GM12878 (cell line): ENCODE measurements at regions not wholly inside any gene's neighbourhood (a gene's known extent, or its start where the extent isn't known, plus 50 kb on each side); places are given as distances from the start of the nearest gene placed in this dataset.

Experiments
- ATAC-seq: fragments of 200-7000 bp; cut with Tn5 transposase; 3 replicates; pipeline ENCODE4 v1.9.1; 2020; ENCODE audit warnings: mild to moderate bottlenecking, moderate library complexity
- BruUV-seq: library from RNA; stranded (reverse); fragments of 400-500 nt; replicated peaks from 2 replicates; lab custom pipeline; 2021; lab: Mats Ljungman, UMichigan
- CTCF ChIA-PET: fragments of 300-600 bp; sonication (Branson Sonifier 250); formaldehyde crosslinking; extraction: SDS; loops from one replicate; lab custom pipeline; 2021; ENCODE audit warnings: inconsistent platforms; lab: Yijun Ruan, JAX
- POLR2A ChIA-PET: fragments of 350-600 bp; formaldehyde crosslinking; extraction: SDS; loops from one replicate; lab custom pipeline; 2021; ENCODE audit warnings: inconsistent platforms; lab: Charles Lee
- RAD21 ChIA-PET: fragments of 300-600 bp; sonication (Branson Sonifier 250); formaldehyde crosslinking; loops from one replicate; lab custom pipeline; 2023; ENCODE audit warnings: antibody characterized with exemption; ENCODE audit not compliant: unreplicated experiment; lab: Charles Lee
- SMC1A ChIA-PET: fragments of 300-600 bp; sonication (Branson Sonifier 250); formaldehyde crosslinking; loops from one replicate; lab custom pipeline; 2023; ENCODE audit not compliant: unreplicated experiment, uncharacterized antibody; lab: Charles Lee
- DNase-seq: peaks from one replicate; pipeline ENCODE4 v3.0.0-alpha.2; 2011; ENCODE audit warnings: low read depth, low spot score
- FAIRE-seq: peaks from 3 replicates; lab custom pipeline; 2011; peaks lifted over from hg19 to GRCh38; lab: Jason Lieb, UNC
- H2AFZ ChIP-seq: 2 replicates; pipeline ENCODE4 v1.6.0; 2011; ENCODE audit warnings: low read depth, low read length, control low read depth; ENCODE audit not compliant: control insufficient read depth
- H3K27ac ChIP-seq: 2 replicates; pipeline ENCODE4 v1.5.1; 2011; ENCODE audit warnings: control low read depth; ENCODE audit not compliant: control insufficient read depth, insufficient read depth
- H3K27me3 ChIP-seq, 2 experiments: replicated peaks in 1 of 2; 2 replicates each; pipeline versions ENCODE4 v1.6.0 to v1.6.1; 2011; ENCODE audit warnings: low read length in 1 of 2; ENCODE audit not compliant: control insufficient read depth in 2 of 2, insufficient read depth in 2 of 2
- H3K36me3 ChIP-seq, 2 experiments: 2 replicates each; pipeline ENCODE4 v1.5.1; 2011; ENCODE audit warnings: low read length in 1 of 2; ENCODE audit not compliant: control insufficient read depth in 2 of 2, insufficient read depth in 2 of 2
- H3K4me1 ChIP-seq: 2 replicates; pipeline ENCODE4 v1.6.1; 2011; ENCODE audit warnings: mild to moderate bottlenecking, low read length, moderate library complexity, mixed read lengths; ENCODE audit not compliant: control insufficient read depth, insufficient read depth
- H3K4me2 ChIP-seq: 2 replicates; pipeline ENCODE4 v1.6.0; 2011; ENCODE audit warnings: control low read depth; ENCODE audit not compliant: control insufficient read depth, insufficient read depth
- H3K4me3 ChIP-seq: fragments of 200-600 bp; sonication (generic); 2 replicates; pipeline ENCODE4 v1.5.1; 2016
- H3K79me2 ChIP-seq: 2 replicates; pipeline ENCODE4 v1.6.0; 2011; ENCODE audit warnings: low read length; ENCODE audit not compliant: control insufficient read depth, insufficient read depth
- H3K9ac ChIP-seq: 2 replicates; pipeline ENCODE4 v1.8.0; 2011; ENCODE audit warnings: low read length, control low read depth, mixed read lengths; ENCODE audit not compliant: control insufficient read depth, insufficient read depth
- H3K9me3 ChIP-seq: replicated peaks from 3 replicates; pipeline ENCODE4 v1.5.1; 2011; ENCODE audit warnings: mild to moderate bottlenecking, low read length; ENCODE audit not compliant: control insufficient read depth, insufficient read depth
- H4K20me1 ChIP-seq: 2 replicates; pipeline ENCODE4 v1.6.0; 2011; ENCODE audit not compliant: control insufficient read depth, insufficient read depth
- CHD4 ChIP-seq: fragments of 200-600 bp; sonication (generic); IDR thresholded peaks from 2 replicates; pipeline ENCODE4 v1.6.1; 2016; ENCODE audit warnings: mild to moderate bottlenecking
- CREB1 ChIP-seq: IDR thresholded peaks from 2 replicates; pipeline ENCODE4 v1.6.1; 2012; ENCODE audit warnings: low read depth, mild to moderate bottlenecking, inconsistent platforms
- DPF2 ChIP-seq: fragments of 450-650 bp; IDR thresholded peaks from 2 replicates; pipeline ENCODE4 v1.6.1; 2017; ENCODE audit warnings: mild to moderate bottlenecking
- FOXM1 ChIP-seq: IDR thresholded peaks from 2 replicates; pipeline ENCODE4 v1.6.1; 2012; ENCODE audit warnings: low read depth, mild to moderate bottlenecking, inconsistent platforms, low read length, moderate library complexity
- GABPA ChIP-seq: IDR thresholded peaks from 2 replicates; pipeline ENCODE4 v1.6.1; 2014; ENCODE audit warnings: antibody characterized with exemption, low read depth, mild to moderate bottlenecking, inconsistent platforms
- GATAD2B ChIP-seq: fragments of 450-650 bp; conservative IDR thresholded peaks from 2 replicates; pipeline ENCODE4 v1.6.1; 2017; ENCODE audit warnings: low read depth, mild to moderate bottlenecking, moderate library complexity
- HCFC1 ChIP-seq: fragments of 150-350 bp; IDR thresholded peaks from 2 replicates; pipeline ENCODE4 v1.6.1; 2014; ENCODE audit warnings: low read length
- JUND ChIP-seq: IDR thresholded peaks from 2 replicates; pipeline ENCODE4 v1.6.1; 2012; ENCODE audit warnings: low read depth, mild to moderate bottlenecking, low read length, improper control_type of control experiment, moderate library complexity
- MEF2A ChIP-seq: IDR thresholded peaks from 2 replicates; pipeline ENCODE4 v1.6.1; 2011; ENCODE audit warnings: low read depth, mild to moderate bottlenecking, low read length, moderate library complexity; ENCODE audit not compliant: insufficient read depth
- MLLT1 ChIP-seq: fragments of 450-650 bp; IDR thresholded peaks from 2 replicates; pipeline ENCODE4 v1.6.1; 2016; ENCODE audit warnings: mild to moderate bottlenecking
- MYB ChIP-seq: fragments of 150-350 bp; IDR thresholded peaks from 2 replicates; pipeline ENCODE4 v1.6.1; 2014; ENCODE audit warnings: mild to moderate bottlenecking, low read depth, low read length, borderline replicate concordance
- POU2F2 ChIP-seq: IDR thresholded peaks from 3 replicates; pipeline ENCODE4 v1.6.1; 2011; ENCODE audit warnings: low read depth, mild to moderate bottlenecking, low read length, borderline replicate concordance
- SMAD5 ChIP-seq: IDR thresholded peaks from 2 replicates; pipeline ENCODE4 v1.6.1; 2016; ENCODE audit warnings: antibody characterized with exemption, low read depth
- STAT3 ChIP-seq: IDR thresholded peaks from 2 replicates; pipeline ENCODE4 v1.6.1; 2011; ENCODE audit warnings: low read depth, low read length, improper control_type of control experiment
- TBL1XR1 ChIP-seq: IDR thresholded peaks from 2 replicates; pipeline ENCODE4 v1.6.1; 2012; ENCODE audit warnings: low read depth, low read length, improper control_type of control experiment
- YY1 ChIP-seq: IDR thresholded peaks from 2 replicates; pipeline ENCODE4 v1.6.1; 2011; ENCODE audit warnings: low read depth, mild to moderate bottlenecking, low read length
- ZBTB33 ChIP-seq: fragments of 450-650 bp; IDR thresholded peaks from 2 replicates; pipeline ENCODE4 v1.6.1; 2017; ENCODE audit warnings: mild to moderate bottlenecking
- ZNF384 ChIP-seq: IDR thresholded peaks from 2 replicates; pipeline ENCODE4 v1.6.1; 2012; ENCODE audit warnings: low read depth, mild to moderate bottlenecking, low read length, improper control_type of control experiment, borderline replicate concordance
- ZNF592 ChIP-seq: fragments of 450-650 bp; IDR thresholded peaks from 2 replicates; pipeline ENCODE4 v1.6.1; 2017; ENCODE audit warnings: mild to moderate bottlenecking, moderate library complexity
- WGBS: methylation state at CpG from one replicate; pipeline ENCODE4 v1.1.6; 2016; ENCODE audit warnings: low lambda C conversion rate; ENCODE audit not compliant: insufficient replicate concordance, insufficient coverage; ENCODE audit errors: missing lambda C conversion rate; 5-methylcytosine and 5-hydroxymethylcytosine counted together
- in situ Hi-C: fragments of 300-500 bp; cut with MboI; formaldehyde crosslinking; loops from 9 replicates; pipeline ENCODE4 v1.14.3; 2018; ENCODE audit warnings: mixed read lengths
- intact Hi-C: fragments of 100-400 bp; cut with micrococcal nuclease; formaldehyde crosslinking; loops from one replicate; pipeline ENCODE4 v1.14.2; 2022; ENCODE audit not compliant: unreplicated experiment

- Histone ChIP-seq H3K4me2 (no peak overlapping the region), H3K9ac (no peak overlapping the region), H2AFZ (no peak overlapping the region), H3K4me1 (no peaks in the 10 kb centered on the region), H3K27me3 (no peaks in the 10 kb centered on the region), H4K20me1 (no peaks in the 10 kb centered on the region), H3K9me3 (peaks cover 4% of the 10 kb centered on the region; the same call in 2 of the 3 replicates), H3K4me3 (no peak overlapping the region), H3K36me3 (no peaks in the 10 kb centered on the region), H3K79me2 (no peaks in the 10 kb centered on the region), H3K27ac (no peak overlapping the region)
- CTCF ChIA-PET: no interaction called here
- no peak for FAIRE-seq
- no TSS peak for BruUV-seq
- intact Hi-C loops (no loop called here), in situ Hi-C loops (no loop called here)
- POLR2A ChIA-PET: no interaction called here
- TF ChIP-seq GABPA (no peak), SMAD5 (no peak), ZNF592 (no peak), MLLT1 (no peak), GATAD2B (no peak), DPF2 (no peak), MEF2A (no peak), JUND (no peak), POU2F2 (no peak), CREB1 (no peak), YY1 (no peak), STAT3 (no peak), ZNF384 (no peak), MYB (no peak), TBL1XR1 (no peak), HCFC1 (no peak), ZBTB33 (no peak), FOXM1 (no peak), CHD4 (no peak)
- SMC1A ChIA-PET: interaction anchor here (0.6 to 3.3 kb wide), 4 partner anchors 10 to 292 kb away, joined by 3 to 12 read pairs (median 4); no protein-coding TSS in a partner anchor
- RAD21 ChIA-PET: interaction anchor here (0.9 to 1.7 kb wide), 4 partner anchors 9 to 299 kb away, joined by 3 to 4 read pairs (median 3); no protein-coding TSS in a partner anchor
- 50% methylated on average over 2 of the region's 2 CpGs for WGBS
- DNase-seq: no peak
- no peak for ATAC-seq
Measured at GRCh38 chr15:96027501-96027900, 303.0 kb upstream of the NR2F2 start.
